HL-60 (cell line): ENCODE measurements at regions not wholly inside any gene's neighbourhood (a gene's known extent, or its start where the extent isn't known, plus 50 kb on each side); places are given as distances from the start of the nearest gene placed in this dataset.

Source experiments
- POLR2AphosphoS5 ChIP-seq: IDR thresholded peaks from 2 replicates; pipeline ENCODE4 v1.6.1; 2012; ENCODE audit warnings: low read depth
- TF ChIP-seq, protein P1 (sequence below): IDR thresholded peaks from one replicate; pipeline ENCODE4 v1.5.1; 2011; ENCODE audit warnings: low read length, control low read depth, inconsistent platforms; ENCODE audit not compliant: insufficient read depth

DNA sequence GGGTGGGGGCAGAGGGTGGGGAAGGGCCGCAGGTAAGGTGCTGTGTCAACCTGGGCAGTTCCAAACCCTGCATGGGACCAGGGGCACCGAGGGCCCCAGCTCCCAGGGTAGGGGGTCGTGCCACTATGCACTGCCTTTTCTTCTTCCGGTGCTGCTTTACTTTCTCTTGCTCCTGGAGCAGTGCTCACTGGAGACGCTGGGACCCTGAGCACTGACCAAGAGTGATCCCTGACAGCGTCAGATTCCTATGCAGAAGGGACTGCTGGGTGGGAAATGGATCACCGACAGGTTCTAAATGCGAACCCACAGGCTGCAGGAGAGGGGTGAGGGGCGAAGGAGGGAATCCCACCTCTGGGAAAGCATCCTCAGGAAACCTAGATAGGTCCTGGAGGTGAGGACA, 470.1 kb downstream of the SOX9 start:
- TF ChIP-seq, protein P1, sequence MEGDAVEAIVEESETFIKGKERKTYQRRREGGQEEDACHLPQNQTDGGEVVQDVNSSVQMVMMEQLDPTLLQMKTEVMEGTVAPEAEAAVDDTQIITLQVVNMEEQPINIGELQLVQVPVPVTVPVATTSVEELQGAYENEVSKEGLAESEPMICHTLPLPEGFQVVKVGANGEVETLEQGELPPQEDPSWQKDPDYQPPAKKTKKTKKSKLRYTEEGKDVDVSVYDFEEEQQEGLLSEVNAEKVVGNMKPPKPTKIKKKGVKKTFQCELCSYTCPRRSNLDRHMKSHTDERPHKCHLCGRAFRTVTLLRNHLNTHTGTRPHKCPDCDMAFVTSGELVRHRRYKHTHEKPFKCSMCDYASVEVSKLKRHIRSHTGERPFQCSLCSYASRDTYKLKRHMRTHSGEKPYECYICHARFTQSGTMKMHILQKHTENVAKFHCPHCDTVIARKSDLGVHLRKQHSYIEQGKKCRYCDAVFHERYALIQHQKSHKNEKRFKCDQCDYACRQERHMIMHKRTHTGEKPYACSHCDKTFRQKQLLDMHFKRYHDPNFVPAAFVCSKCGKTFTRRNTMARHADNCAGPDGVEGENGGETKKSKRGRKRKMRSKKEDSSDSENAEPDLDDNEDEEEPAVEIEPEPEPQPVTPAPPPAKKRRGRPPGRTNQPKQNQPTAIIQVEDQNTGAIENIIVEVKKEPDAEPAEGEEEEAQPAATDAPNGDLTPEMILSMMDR: no peak
- TF ChIP-seq POLR2AphosphoS5: no peak
